SW 1271 (cell line): ENCODE measurements at regions not wholly inside any gene's neighbourhood (a gene's known extent, or its start where the extent isn't known, plus 50 kb on each side); places are given as distances from the start of the nearest gene placed in this dataset.
"Not testable (repeated sequence)": the region's sequence is repeated elsewhere in the genome, so short reads cannot be mapped to it uniquely, and the experiment has no call there.

Experiments used
- DNase-seq, 2 experiments: peaks; one replicate each; lab custom pipeline; 2025; lab: John Stamatoyannopoulos, UW

DNA sequence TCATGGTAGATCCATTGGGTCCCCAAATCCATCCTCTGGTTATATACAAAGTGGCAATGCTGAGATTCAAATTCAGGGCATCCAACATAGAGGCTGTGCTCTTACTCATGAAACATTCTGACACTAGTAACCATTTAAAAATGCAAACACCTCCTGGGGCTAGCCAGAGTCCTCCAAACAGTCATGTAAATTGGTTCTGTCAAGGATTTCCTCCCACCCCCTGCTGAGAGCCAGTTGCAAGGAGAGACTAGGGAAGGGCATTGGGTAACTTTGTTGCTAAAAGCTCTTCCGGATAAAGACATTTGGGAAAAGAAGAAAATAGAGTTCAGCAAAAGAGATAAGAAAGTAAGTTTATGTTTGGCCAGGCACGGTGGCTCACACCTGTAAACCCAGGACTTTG is 58.3 kb downstream of the ART5 start:
- DNase-seq: not testable (repeated sequence)

DNA sequence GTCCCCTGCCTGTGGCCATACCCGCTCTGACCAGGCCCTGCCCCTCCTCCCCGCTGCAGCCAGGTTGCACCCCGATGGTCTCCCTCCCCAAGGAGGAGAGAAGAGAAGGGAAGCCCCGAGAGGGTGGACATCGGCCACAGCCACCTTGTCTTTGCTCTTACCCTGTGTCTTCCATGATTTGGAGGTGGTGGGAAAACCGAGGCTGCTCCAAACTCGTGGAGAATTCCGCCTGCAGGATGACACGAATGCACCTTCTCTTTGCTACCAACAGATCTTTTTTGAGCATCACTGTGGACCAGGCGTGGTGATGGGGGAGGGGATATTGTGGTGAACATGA is 60.4 kb downstream of the ART5 start:
- not testable (repeated sequence) for DNase-seq

DNA sequence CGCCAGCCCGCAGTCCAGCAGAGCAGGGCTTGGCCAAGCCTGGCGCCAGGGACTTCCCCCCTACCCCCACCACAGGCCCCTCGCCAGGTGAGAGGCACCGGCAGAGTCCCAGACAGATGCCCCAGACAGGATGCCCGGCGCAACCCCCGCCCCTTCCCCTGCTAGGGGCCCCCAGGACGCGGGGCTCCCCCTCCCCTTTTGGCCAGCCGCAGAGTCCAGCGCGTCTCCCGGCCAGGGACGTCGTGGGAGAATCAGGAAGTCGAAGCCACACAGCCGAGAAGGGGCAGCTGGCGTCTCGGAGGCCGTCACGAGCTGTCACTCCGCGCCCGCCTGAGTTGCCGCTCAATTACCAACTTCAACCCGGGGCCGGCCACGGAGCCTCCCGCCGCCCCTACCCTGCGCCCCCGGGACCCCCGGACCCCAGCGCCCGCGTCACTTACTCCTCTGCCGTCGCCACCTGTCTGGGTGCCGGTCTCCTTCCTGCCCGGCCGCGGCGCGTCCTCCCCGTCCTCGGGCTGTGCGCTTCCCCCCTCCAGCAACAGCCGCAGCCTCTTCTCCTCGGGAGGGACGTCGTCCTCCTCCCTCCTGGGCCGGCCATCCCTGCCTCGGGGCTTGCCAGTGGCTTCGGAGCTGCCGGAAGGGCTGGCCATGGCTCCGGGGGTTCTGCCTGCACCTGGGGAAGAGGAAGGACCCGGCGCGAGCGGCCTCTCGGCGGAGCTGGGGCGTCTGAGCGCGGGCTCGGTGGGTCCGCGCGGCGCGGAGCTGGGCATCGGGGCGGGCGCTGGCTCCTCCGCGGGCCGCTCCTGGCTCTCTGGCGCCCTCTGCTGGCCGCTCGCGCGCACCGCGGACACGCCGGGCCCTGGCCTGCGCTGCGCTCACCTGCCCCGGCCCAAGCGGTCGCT is 61.1 kb downstream of the ART5 start:
- peak in 1 of 2 experiments; percentile 8 for DNase-seq

DNA sequence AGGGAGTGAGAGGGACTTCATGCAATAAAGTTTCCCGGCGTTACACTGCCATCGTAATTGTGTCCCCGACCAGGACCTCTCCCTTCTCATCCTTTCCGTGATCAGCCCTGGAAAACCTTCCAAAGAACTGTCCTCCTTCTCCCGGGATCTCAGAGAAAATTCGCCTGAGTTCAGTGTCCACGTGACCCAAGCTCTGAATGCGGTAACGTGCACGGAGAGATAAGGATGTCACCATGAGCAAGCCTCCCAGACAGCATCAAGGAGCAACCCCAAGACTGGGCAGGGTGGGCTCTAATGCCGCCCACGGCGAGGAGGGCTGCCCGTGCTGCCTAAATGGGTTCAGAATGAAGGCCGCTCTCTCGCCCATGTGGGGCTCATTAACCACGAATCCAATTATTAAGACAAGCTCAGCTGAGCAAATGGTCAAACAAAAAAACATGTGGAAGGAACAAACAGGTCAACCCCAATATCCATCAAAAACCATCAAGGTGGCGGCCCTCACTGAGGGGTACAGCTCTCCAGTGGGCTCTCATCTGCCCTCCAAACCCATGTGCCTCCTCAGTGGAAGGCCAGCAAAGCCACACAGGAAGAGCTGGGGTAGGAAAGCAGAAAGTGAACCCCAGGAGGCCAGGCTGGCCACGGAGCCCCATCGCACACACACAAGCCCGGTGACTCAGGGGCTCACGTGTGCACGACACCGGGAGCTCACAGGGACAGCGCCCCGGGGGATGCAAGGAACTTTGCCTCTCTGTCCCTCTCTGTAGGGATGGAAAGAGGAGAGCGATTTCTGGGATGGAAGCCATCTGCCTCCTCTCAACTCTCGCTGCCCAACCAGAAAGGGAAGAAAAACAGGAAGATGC is 62.0 kb downstream of the ART5 start:
- not testable (repeated sequence) for DNase-seq

DNA sequence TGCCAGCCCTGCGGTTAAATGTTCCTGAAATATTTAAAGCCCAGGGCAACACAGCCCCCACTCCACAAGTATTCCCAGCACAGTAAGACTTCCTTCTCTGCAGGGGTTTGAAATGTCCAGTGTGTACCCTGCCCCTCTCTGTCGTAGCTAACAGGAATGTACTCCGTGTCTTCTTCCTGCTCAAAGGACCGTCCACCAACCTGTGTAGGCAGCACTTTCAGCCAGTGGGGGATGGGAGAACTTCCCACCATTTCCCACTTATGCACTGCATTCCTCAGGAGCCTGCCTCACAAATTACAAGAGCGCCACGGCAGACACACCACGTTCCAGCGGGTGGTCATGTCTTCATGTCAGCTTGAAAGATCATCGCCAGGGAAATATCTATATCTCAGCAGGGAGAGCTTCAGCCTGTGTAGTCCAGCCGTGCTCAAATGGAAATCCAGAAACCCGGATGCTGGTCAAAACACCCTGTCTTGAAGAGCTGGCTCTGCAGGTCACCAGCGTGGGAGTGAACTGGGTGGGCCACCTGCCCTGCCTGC is 65.7 kb downstream of the ART5 start:
- DNase-seq: not testable (repeated sequence)

DNA sequence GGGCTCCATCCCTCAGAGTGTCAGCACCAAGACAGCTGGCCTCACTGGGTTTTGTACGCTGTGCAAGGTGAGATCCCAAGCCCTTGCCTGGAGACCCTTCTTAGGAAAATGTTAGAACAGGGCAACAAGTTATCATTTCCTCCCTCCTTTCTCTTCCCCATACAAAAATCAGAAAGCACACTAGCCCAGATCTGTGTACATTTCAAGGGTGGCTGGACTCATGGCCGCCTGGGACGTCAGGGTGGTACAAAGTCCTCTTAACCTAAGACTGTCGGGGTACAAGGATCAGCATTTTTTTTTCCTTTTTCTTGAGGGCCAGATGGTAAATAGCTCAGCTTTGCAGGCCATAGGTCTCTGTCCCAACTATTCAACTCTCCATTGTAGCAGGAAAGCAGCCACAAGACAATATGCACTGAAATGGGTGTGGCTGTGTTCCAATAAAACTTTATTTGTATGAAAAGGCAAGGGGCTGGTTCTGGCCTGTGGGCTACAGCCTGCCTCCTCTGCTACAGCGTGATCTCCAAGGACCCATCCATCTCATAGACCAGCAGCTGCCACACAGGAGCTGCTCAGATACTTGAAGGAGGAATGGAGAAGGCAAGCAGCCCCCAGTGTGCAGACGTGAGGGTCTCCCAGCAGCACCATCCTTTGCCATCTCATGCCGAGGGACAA is 68.7 kb downstream of the ART5 start:
- DNase-seq: not testable (repeated sequence)

DNA sequence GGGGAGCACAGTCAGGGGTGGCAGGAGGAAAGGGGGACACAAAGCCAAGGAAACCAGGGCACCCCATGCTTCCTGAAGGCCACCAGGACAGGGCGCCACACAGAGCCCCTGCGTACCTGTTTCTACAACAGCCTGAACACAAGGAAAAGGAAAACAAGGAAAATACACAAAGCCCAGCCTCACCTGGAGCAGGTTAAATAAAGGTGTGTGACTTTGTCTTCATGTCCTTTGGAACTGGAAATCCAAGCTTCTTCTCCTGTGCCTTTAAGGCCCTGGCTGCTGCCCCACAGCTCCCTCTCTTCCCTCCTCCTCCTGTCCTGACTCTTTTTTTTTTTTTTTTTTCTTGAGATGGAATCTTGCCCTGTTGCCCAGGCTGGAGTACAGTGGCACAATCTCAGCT is 70.0 kb downstream of the ART5 start:
- not testable (repeated sequence) for DNase-seq

DNA sequence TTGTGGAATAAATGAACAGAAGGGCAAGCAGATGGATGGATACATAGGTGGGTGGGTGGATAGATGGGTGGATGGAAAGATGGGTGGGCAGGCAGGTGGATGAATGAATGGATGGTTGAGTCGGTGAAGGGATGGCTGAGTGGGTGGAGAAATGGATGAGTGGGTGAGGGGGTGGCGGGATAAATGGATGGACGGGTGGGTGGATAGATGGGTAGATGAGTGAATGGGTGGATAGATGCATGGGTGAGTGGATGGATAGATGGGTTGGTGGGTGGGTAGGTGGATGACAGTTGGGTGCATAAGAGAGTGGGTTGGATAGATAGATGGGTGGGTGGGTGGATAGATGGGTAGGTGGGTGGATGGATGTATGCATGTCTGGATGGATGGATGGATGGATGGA is 76.0 kb downstream of the ART5 start:
- DNase-seq: not testable (repeated sequence)

DNA sequence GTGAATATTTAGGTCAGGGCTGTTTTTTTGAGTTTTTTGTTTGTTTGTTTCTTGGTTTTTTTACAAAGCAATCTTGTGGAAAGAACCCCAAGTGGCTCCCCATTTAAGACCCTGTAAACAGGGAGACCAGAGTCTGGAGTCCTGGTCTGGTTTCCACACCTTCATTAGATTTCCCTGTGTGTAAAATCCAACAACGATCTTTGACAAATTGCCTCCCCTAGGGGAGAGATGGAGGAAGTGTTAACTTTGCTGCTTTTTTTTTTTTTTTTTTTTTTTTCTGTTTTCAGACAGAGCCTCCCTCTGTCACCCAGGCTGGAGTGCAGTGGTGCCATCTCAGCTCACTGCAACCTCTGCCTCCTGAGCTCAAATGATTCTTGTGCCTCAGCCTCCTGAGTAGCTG is 77.4 kb downstream of the ART5 start:
- DNase-seq: not testable (repeated sequence)

DNA sequence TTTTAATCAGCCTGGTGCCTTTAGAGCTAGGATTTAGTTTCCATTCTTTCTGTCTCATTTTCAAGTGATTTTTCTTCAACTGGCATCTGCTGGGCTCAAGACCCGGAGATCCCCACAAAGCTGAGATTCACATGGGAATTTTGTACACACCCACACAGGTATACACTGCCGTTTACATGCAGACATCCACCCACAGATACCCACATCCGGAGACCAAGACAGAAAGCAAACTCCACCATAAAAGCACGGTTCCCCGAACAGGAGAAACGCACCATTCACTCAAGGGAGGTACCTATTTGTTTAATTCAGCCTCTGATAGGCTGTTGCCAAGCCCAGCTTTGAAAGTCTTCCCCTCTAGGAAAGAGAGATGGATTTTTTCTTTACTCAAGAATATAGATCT is 87.2 kb downstream of the ART5 start:
- not testable (repeated sequence) for DNase-seq

DNA sequence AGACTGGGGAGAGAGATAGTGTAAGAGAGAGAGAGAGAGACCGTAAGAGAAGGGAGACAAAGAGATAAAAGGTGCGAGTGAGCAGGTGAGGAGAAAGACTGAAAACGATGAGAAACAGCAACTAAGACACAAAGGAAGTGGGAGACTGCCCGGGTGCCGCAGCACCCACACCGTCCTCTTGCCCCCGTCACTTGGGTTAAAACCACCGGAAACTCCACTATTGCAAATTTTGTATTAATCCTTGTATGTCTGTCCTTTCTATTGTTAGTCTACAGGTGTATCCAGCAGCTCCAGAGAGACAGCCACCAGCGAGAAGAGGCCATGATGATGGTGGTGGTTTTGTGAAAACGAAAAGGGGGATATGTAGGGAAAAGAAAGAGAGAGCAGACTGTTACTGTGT is 96.8 kb downstream of the ART5 start:
- DNase-seq: not testable (repeated sequence)

DNA sequence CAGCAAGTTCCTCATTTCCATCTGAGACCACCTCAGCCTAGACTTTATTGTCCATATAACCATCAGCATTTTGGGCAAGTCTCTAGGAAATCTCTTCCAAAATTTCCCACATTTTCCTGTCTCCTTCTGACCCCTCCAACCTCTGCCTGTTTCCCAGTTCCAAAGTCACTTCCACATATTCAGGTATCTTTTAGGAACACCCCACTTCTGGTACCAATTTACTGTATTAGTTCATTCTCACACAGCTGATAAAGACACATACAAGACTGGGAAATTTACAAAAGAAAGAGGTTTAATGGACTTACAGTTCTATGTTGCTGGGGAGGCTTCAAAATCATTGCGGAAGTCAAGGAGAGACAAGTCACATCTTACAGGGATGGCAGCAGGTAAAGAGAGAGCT is 103.6 kb downstream of the ART5 start:
- DNase-seq: not testable (repeated sequence)

DNA sequence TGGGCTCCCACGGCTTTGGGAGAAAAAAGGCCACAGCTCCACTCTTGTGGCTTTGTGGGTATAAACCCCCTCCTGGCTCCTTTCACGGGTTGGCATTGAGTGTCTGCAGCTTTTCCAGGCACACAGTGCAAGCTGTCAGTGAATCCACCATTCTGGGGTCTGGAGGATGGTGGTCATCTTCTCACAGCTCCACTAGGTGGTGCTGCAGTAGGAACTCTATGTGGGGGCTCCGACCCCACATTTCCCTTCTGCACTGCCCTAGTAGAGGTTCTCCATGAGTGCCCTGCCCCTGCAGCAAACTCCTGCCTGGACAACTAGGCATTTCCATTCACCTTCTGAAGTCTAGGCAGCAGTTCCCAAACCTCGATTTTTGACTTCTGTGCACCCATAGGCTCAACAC is 104.5 kb downstream of the ART5 start:
- not testable (repeated sequence) for DNase-seq

DNA sequence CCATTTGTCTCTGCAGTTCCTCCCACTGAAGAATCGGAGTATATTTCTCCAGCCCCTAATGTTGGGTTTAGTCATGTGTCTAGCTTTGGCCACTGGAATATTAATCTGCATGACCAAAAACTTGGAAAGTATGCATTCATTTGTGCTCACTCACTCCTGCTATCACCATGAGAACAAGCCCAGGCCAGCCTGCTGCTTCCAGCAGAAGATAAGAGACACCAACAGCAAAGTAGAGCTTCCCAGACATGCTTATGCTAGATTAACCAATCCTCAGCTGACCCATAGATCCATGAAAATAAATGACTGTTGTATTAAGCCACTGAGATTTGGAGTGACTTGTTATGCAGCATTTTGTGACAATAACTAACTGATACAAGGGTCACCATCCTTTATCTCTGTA is 108.8 kb downstream of the ART5 start:
- not testable (repeated sequence) for DNase-seq

DNA sequence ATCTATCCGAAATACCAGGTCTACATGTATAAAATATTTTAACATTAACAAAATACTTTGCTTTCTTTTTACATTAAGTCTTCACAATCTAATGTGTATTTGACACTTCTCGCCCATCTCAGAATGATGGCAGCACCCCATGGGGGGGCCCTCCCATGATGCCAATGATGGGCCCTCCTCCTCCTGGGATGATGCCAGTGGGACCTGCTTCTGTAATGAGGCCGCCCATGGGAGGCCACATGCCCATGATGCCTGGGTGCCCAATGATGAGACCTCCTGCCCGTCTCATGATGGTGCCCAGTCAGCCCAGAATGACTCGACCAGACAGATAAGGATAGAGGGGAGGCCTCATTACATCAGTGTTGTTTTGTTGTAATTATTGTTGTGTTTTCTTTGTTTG is 110.5 kb downstream of the ART5 start:
- not testable (repeated sequence) for DNase-seq

DNA sequence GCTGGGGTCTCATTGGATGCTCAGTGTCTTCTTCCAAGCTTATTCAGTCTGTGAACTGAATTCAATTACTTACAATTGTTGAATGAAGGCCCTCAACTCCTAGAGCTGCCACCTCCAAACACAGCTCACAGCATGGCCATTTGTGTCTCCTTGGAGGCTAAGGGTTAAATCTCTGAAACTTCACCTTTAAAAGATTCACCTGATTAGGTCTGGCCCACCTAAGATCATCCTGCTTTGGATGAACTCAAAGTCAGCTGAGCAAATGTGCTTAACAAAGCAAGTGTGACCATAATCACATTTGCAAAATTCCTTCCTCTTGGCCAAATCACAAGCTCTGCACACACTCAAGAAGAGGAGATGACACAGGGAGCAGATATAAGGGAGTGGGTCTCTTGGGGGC is 118.2 kb downstream of the ART5 start:
- not testable (repeated sequence) for DNase-seq

DNA sequence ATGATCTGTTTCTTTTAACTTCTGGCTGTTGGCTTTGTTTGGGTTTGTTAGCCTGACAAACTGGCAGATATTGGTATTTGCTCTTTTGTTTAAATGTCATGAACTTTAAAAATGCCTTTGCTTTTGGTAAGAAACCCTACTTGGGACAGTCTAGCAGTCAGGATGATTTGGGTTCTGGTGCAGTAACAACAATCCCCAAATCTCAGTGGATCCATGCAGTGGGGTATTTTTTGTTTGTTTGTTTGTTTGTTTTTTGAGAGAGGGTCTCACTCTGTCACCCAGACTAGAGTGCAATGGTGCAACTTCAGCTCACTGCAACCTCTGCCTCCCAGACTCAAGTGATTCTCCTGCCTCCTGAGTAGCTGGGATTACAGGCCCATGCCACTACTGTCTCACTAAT is 120.9 kb downstream of the ART5 start:
- not testable (repeated sequence) for DNase-seq

DNA sequence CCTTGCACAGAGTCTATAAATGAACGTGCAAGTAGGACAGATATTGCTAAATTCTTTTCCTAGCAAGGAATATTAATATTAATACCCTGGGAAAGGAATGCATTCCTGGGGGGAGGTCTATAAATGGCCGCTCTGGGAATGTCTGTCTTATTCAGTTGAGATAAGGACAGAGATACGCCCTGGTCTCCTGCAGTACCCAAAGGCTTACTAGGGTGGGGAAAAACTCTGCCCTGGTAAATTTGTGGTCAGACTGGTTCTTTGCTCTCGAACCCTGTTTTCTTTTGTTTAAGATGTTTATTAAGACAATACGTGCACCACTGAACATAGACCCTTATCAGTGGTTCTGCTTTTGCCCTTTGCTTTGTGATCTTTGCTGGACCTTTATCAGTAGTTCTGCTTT is 122.0 kb downstream of the ART5 start:
- DNase-seq: not testable (repeated sequence)

DNA sequence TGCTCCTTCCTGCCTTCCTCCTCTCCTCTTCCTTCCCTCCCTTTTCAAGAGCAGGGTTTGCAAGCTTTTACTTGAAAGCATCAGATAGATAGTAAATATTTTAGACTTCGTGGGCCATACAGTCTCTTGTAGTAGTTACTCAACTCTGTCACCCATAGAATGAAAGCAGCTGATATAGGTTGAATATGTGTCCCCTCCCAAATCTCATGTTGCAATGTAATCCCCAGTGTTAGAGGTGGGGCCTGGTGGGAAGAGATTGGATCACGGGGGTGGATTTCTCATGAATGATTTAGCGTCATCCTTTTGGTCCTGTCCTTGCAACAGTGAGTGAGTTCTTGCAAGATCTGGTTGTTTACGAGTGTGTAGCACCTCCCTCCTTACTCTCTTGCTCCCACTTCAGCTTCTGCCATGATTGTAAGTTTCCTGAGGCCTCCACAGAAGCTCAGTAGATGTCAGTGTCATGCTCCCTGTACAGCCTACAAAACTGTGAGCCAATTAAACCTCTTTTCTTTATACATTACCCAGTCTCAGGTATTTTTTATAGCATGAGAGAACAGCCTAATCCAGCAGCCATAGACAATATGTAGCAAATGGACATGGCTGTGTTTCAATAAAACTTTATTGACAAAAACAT is 124.7 kb downstream of the ART5 start:
- DNase-seq: not testable (repeated sequence)

DNA sequence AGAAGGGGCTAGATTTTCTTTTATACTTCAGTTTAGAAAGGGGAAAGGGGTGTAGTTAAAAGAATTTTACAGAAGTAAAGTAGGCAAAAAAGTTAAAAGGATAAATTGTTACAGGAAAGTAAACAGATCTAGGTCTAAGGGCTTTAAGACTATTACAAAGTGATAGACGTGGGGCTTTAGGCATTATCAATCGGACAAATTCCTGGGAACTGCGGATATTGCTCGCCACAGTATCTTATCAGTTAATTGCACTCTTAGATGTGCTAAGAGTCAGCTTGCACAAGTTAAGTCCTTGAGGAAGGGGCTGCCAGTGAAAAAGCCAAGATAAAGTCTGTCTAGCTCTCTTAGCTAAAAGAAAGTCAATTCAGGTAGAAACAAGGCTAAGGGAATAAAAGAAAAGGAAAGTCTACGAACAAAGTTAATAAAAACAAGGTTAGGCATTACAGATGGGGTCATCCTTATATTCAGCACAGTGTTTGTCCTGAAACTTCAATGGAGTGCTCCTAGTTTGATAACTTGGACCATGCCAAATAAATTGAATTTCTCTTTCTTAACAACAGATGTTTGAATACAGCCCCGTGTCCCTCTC is 125.4 kb downstream of the ART5 start:
- DNase-seq: not testable (repeated sequence)
